Neural cell (in vitro differentiated cells): ENCODE measurements at regions not wholly inside any gene's neighbourhood (a gene's known extent, or its start where the extent isn't known, plus 50 kb on each side); places are given as distances from the start of the nearest gene placed in this dataset.

Experiments used
- H2AFZ ChIP-seq: fragments of 200-600, 300-800 bp; sonication (generic), shearing (Covaris generic); 2 replicates; pipeline ENCODE4 v1.6.0; 2014; ENCODE audit warnings: low read depth, mild to moderate bottlenecking, antibody characterized with exemption, low read length, moderate library complexity
- H3F3A ChIP-seq: fragments of 200-600 bp; shearing (Covaris generic); 2 replicates; pipeline ENCODE4 v1.6.1; 2016; ENCODE audit warnings: mild to moderate bottlenecking, moderate library complexity, mixed read lengths, antibody characterized with exemption, low read length; ENCODE audit not compliant: insufficient read depth, poor library complexity, severe bottlenecking
- H3K27ac ChIP-seq: fragments of 200-600, 300-800 bp; sonication (generic), shearing (Covaris generic); 2 replicates; pipeline ENCODE4 v1.5.1; 2014; ENCODE audit warnings: mild to moderate bottlenecking, low read length, moderate library complexity
- H3K27me3 ChIP-seq: fragments of 300-800, 200-600 bp; sonication (generic), shearing (Covaris generic); 2 replicates; pipeline ENCODE4 v1.6.0; 2014; ENCODE audit warnings: mild to moderate bottlenecking, low read depth, low read length, moderate library complexity; ENCODE audit not compliant: insufficient read depth
- H3K36me3 ChIP-seq: fragments of 300-800, 200-600 bp; sonication (generic), shearing (Covaris generic); 2 replicates; pipeline ENCODE4 v1.5.1; 2014; ENCODE audit warnings: mild to moderate bottlenecking, antibody characterized with exemption, low read length, moderate library complexity; ENCODE audit not compliant: insufficient read depth
- H3K4me2 ChIP-seq: fragments of 300-800, 200-600 bp; sonication (generic), shearing (Covaris generic); 2 replicates; pipeline ENCODE4 v1.6.0; 2014; ENCODE audit warnings: mild to moderate bottlenecking, low read length
- H3K4me3 ChIP-seq: fragments of 300-800, 200-600 bp; sonication (generic), shearing (Covaris generic); 2 replicates; pipeline ENCODE4 v1.5.1; 2014; ENCODE audit warnings: mild to moderate bottlenecking, low read length, moderate library complexity
- H3K79me2 ChIP-seq: fragments of 200-600 bp; shearing (Covaris generic); replicated peaks from 2 replicates; pipeline ENCODE4 v1.6.0; 2014; ENCODE audit warnings: mild to moderate bottlenecking, low read length, moderate library complexity; ENCODE audit not compliant: insufficient read depth
- H3K9ac ChIP-seq: fragments of 300-800, 200-600 bp; sonication (generic), shearing (Covaris generic); 2 replicates; pipeline ENCODE4 v1.6.1; 2016; ENCODE audit warnings: mild to moderate bottlenecking, low read length, mixed read lengths
- H3K9me2 ChIP-seq: fragments of 200-600 bp; shearing (Covaris generic); 2 replicates; pipeline ENCODE4 v1.6.1; 2016; ENCODE audit warnings: mild to moderate bottlenecking, low read length, mixed read lengths; ENCODE audit not compliant: insufficient read depth
- H3K9me3 ChIP-seq: fragments of 200-600, 300-800 bp; sonication (generic), shearing (Covaris generic); 2 replicates; pipeline ENCODE4 v1.6.1; 2016; ENCODE audit warnings: mild to moderate bottlenecking, mixed run types, low read length, moderate library complexity, mixed read lengths
- H4K20me1 ChIP-seq: fragments of 200-600 bp; shearing (Covaris generic); 2 replicates; pipeline ENCODE4 v1.6.1; 2016; ENCODE audit warnings: mild to moderate bottlenecking, mixed run types; ENCODE audit not compliant: insufficient read depth
- CTCF ChIP-seq: fragments of 450-650 bp; IDR thresholded peaks from 2 replicates; pipeline ENCODE4 v1.5.1; 2014; ENCODE audit warnings: antibody characterized with exemption, mild to moderate bottlenecking, moderate library complexity; ENCODE audit not compliant: poor library complexity, severe bottlenecking
- EP300 ChIP-seq: fragments of 450-650 bp; conservative IDR thresholded peaks from 2 replicates; pipeline ENCODE4 v1.6.1; 2014; ENCODE audit warnings: antibody characterized with exemption, mild to moderate bottlenecking, moderate library complexity; ENCODE audit not compliant: poor library complexity, severe bottlenecking
- EZH2 ChIP-seq: fragments of 200-600, 300-800 bp; shearing (Covaris generic), sonication (generic); IDR thresholded peaks from 2 replicates; pipeline ENCODE4 v1.6.1; 2014; ENCODE audit warnings: antibody characterized with exemption, low read length, borderline replicate concordance, mild to moderate bottlenecking; ENCODE audit not compliant: insufficient read depth, poor library complexity, severe bottlenecking
- MXI1 ChIP-seq: fragments of 450-650 bp; conservative IDR thresholded peaks from 2 replicates; pipeline ENCODE4 v1.6.1; 2014; ENCODE audit warnings: antibody characterized with exemption, mild to moderate bottlenecking; ENCODE audit not compliant: poor library complexity, severe bottlenecking
- POLR2AphosphoS5 ChIP-seq: IDR thresholded peaks from 2 replicates; pipeline ENCODE4 v1.6.1; 2012
- RAD21 ChIP-seq: fragments of 450-650 bp; conservative IDR thresholded peaks from 2 replicates; pipeline ENCODE4 v1.6.1; 2014; ENCODE audit warnings: antibody characterized with exemption, mild to moderate bottlenecking, moderate library complexity
- REST ChIP-seq: IDR thresholded peaks from 2 replicates; pipeline ENCODE4 v1.6.1; 2012; ENCODE audit warnings: borderline replicate concordance
- SMC3 ChIP-seq: fragments of 450-650 bp; conservative IDR thresholded peaks from 2 replicates; pipeline ENCODE4 v1.6.1; 2014; ENCODE audit warnings: antibody characterized with exemption, mild to moderate bottlenecking, moderate library complexity; ENCODE audit not compliant: poor library complexity
- TAF1 ChIP-seq: IDR thresholded peaks from 2 replicates; pipeline ENCODE4 v1.6.1; 2012; ENCODE audit warnings: low read depth

- Histone ChIP-seq H3K9ac (no peak overlapping the region), H3K27ac (no peak overlapping the region), H4K20me1 (no peaks in the 10 kb centered on the region), H3K36me3 (no peaks in the 10 kb centered on the region), H3K27me3 (no peaks in the 10 kb centered on the region), H3K4me2 (no peak overlapping the region), H3K79me2 (no peaks in the 10 kb centered on the region), H3K9me3 (no peaks in the 10 kb centered on the region), H2AFZ (no peak overlapping the region), H3K9me2 (no peaks in the 10 kb centered on the region), H3F3A (no peaks in the 10 kb centered on the region), H3K4me3 (no peak overlapping the region)
- no peak for TF ChIP-seq CTCF
- TF ChIP-seq REST = no peak
- TF ChIP-seq SMC3 = no peak
- no peak for TF ChIP-seq TAF1
- TF ChIP-seq EZH2 = no peak
- no peak for TF ChIP-seq MXI1
- no peak for TF ChIP-seq POLR2AphosphoS5
Observed at GRCh38 chr6:117078624-117079023, 186.7 kb upstream of the VGLL2 start.

- Histone ChIP-seq H3K36me3 (no peaks in the 10 kb centered on the region), H4K20me1 (no peaks in the 10 kb centered on the region), H3K4me3 (no peak overlapping the region), H3K4me2 (no peak overlapping the region), H3K9me3 (no peaks in the 10 kb centered on the region), H3K79me2 (no peaks in the 10 kb centered on the region), H2AFZ (no peak overlapping the region), H3K27me3 (no peaks in the 10 kb centered on the region), H3F3A (no peaks in the 10 kb centered on the region), H3K9me2 (no peaks in the 10 kb centered on the region), H3K9ac (no peak overlapping the region), H3K27ac (no peak overlapping the region)
- no peak for TF ChIP-seq REST
- TF ChIP-seq POLR2AphosphoS5 = no peak
- TF ChIP-seq CTCF = no peak
- no peak for TF ChIP-seq TAF1
- no peak for TF ChIP-seq EZH2
- no peak for TF ChIP-seq RAD21
- no peak for TF ChIP-seq MXI1
- no peak for TF ChIP-seq EP300
- no peak for TF ChIP-seq SMC3
Observed at GRCh38 chr6:117079951-117080350, 185.4 kb upstream of the VGLL2 start.
